T follicular helper cell (primary cell): ENCODE measurements at regions not wholly inside any gene's neighbourhood (a gene's known extent, or its start where the extent isn't known, plus 50 kb on each side); places are given as distances from the start of the nearest gene placed in this dataset.

Source experiments
- DNase-seq: peaks from one replicate; pipeline ENCODE4 v3.0.0-alpha.2; 2020; ENCODE audit warnings: low read depth

GRCh38 chr10:84783909-84784308, 455.5 kb downstream of the CCSER2 start:
- no peak for DNase-seq

- DNase-seq: no peak
These were observed 456.4 kb downstream of the CCSER2 start for GRCh38 chr10:84784749-84785148.

- no peak for DNase-seq
These were observed 460.6 kb downstream of the CCSER2 start for GRCh38 chr10:84789026-84789425.

GRCh38 chr10:84798312-84798711, 469.9 kb downstream of the CCSER2 start:
- DNase-seq: no peak

- DNase-seq: no peak
These were observed 472.8 kb downstream of the CCSER2 start for GRCh38 chr10:84801156-84801555.

- no peak for DNase-seq
These were observed 473.5 kb downstream of the CCSER2 start for GRCh38 chr10:84801916-84802315.

- DNase-seq: no peak
These were observed 476.8 kb downstream of the CCSER2 start for GRCh38 chr10:84805149-84805548.

- no peak for DNase-seq
These were observed 482.7 kb downstream of the CCSER2 start for GRCh38 chr10:84811113-84811512.

GRCh38 chr10:84818961-84819360, 490.6 kb downstream of the CCSER2 start:
- DNase-seq: no peak

- no peak for DNase-seq
These were observed 491.7 kb downstream of the CCSER2 start for GRCh38 chr10:84820120-84820519.

GRCh38 chr10:84820596-84820995, 492.2 kb downstream of the CCSER2 start:
- DNase-seq: no peak

GRCh38 chr10:84822931-84823630, 494.7 kb downstream of the CCSER2 start:
- no peak for DNase-seq

GRCh38 chr10:84824525-84824924, 496.1 kb downstream of the CCSER2 start:
- no peak for DNase-seq

- DNase-seq: no peak
These were observed 496.9 kb downstream of the CCSER2 start for GRCh38 chr10:84825330-84825729.

GRCh38 chr10:84826704-84827103, 498.3 kb downstream of the CCSER2 start:
- DNase-seq: no peak

GRCh38 chr10:84829131-84829530, 500.7 kb downstream of the CCSER2 start:
- DNase-seq: no peak

GRCh38 chr10:84837041-84837812, 508.8 kb downstream of the CCSER2 start:
- DNase-seq: no peak

GRCh38 chr10:84837877-84838276, 509.5 kb downstream of the CCSER2 start:
- no peak for DNase-seq

- no peak for DNase-seq
These were observed 510.5 kb downstream of the CCSER2 start for GRCh38 chr10:84838851-84839250.

- DNase-seq: no peak
These were observed 514.2 kb downstream of the CCSER2 start for GRCh38 chr10:84842593-84842992.

GRCh38 chr10:84844461-84844860, 516.1 kb downstream of the CCSER2 start:
- DNase-seq: no peak

GRCh38 chr10:84845628-84846261, 517.4 kb downstream of the CCSER2 start:
- DNase-seq: no peak
